HepG2 (cell line): ENCODE measurements at regions not wholly inside any gene's neighbourhood (a gene's known extent, or its start where the extent isn't known, plus 50 kb on each side); places are given as distances from the start of the nearest gene placed in this dataset.

ENCODE experiments used
- ARID2 ChIP-seq: sonication (generic); formaldehyde crosslinking; IDR thresholded peaks from 2 replicates; pipeline ENCODE4 v1.8.1; 2022; ENCODE audit warnings: mild to moderate bottlenecking, missing genetic modification reagents, borderline replicate concordance
- CTCF ChIP-seq: sonication (generic); formaldehyde crosslinking; IDR thresholded peaks from 2 replicates; pipeline ENCODE4 v1.5.0; 2020; ENCODE audit warnings: mild to moderate bottlenecking, missing genetic modification reagents, moderate library complexity
- IKZF5 ChIP-seq: IDR thresholded peaks from 2 replicates; pipeline ENCODE4 v1.6.1; 2018; ENCODE audit warnings: missing genetic modification reagents, mild to moderate bottlenecking, missing compliant biosample characterization
- KAT8 ChIP-seq: IDR thresholded peaks from 2 replicates; pipeline ENCODE4 v1.6.1; 2016; ENCODE audit warnings: missing genetic modification reagents, missing compliant biosample characterization
- SRSF9 ChIP-seq: fragments of 200-400 bp; formaldehyde crosslinking; IDR thresholded peaks from 2 replicates; pipeline ENCODE4 v1.6.1; 2018; ENCODE audit warnings: borderline replicate concordance, mild to moderate bottlenecking, low read depth, low read length; ENCODE audit not compliant: insufficient read depth, poor library complexity, severe bottlenecking
- ZKSCAN1 ChIP-seq: fragments of 150-350 bp; IDR thresholded peaks from 2 replicates; pipeline ENCODE4 v1.6.1; 2014; ENCODE audit warnings: low read length

- TF ChIP-seq CTCF, result no peak
- TF ChIP-seq ARID2 (CRISPR knock-in tag), result no peak
- TF ChIP-seq KAT8 (CRISPR knock-in tag), result no peak
- TF ChIP-seq SRSF9, result no peak
- TF ChIP-seq IKZF5 (CRISPR knock-in tag), result no peak
- no peak for TF ChIP-seq ZKSCAN1
Observed at GRCh38 chr13:112174476-112175110, 107.6 kb downstream of the SOX1 start.
